ENCODE measurements at regions not wholly inside any gene's neighbourhood (a gene's known extent, or its start where the extent isn't known, plus 50 kb on each side); places are given as distances from the start of the nearest gene placed in this dataset.

GRCh38 chr7:116348346-116348745 is 138.0 kb downstream of the TES start:
- Histone ChIP-seq H2AFZ (ENCODE audit: low read depth, low read length, poor library complexity, severe bottlenecking) (no peak overlapping the region), H3K4me3 (replicated peaks in 1 of 2; ENCODE audit: low read depth in 1 of 2, low read length in 2 of 2) (no peak overlapping the region), H3K79me2 (ENCODE audit: insufficient read depth, low read length) (no peaks in the 10 kb centered on the region), H3K27ac (ENCODE audit: low read depth, low read length) (no peak overlapping the region), H4K20me1 (ENCODE audit: insufficient read depth) (no peaks in the 10 kb centered on the region), H3K27me3 (ENCODE audit: insufficient read depth, low read length) (no peaks in the 10 kb centered on the region), H3K9me2 (ENCODE audit: insufficient read depth) (no peaks in the 10 kb centered on the region), H3K9me3 (ENCODE audit: control insufficient read depth in 1 of 2, insufficient read depth in 1 of 2, low read depth in 1 of 2, low read length in 2 of 2) (peaks cover 0 to 10% of the 10 kb centered on the region in 2 experiments; a peak in 2 of 4 replicates), H3K36me3 (ENCODE audit: control insufficient read depth in 1 of 2, insufficient read depth in 2 of 2, low read length in 2 of 2) (peaks cover 0 to 5% of the 10 kb centered on the region in 2 experiments; a peak in 1 of 4 replicates), H3K9ac (ENCODE audit: low read length) (no peak overlapping the region), H3K4me2 (ENCODE audit: low read length) (no peak overlapping the region), H3K4me1 (ENCODE audit: control insufficient read depth in 1 of 2, insufficient read depth in 2 of 2, low read length in 2 of 2) (peaks cover 4 to 8% of the 10 kb centered on the region in 2 experiments)
- no peak for DNase-seq (ENCODE audit: low read depth, low spot score)
- CTCF ChIA-PET: no interaction called here
- no peak for TF ChIP-seq POLR2AphosphoS5 (IDR thresholded peaks at IDR 0.05; ENCODE audit: low read depth, low read length)
- RAD21 ChIA-PET (ENCODE audit: low non-redundant PET in 1 of 2, low total read pairs in 2 of 2, uncharacterized antibody in 2 of 2, unreplicated experiment in 2 of 2): no interaction called here
- BruUV-seq (replicated peaks): no TSS peak
- ATAC-seq: no peak
- POLR2A ChIA-PET: no interaction called here
- intact Hi-C loops (cut with micrococcal nuclease): no loop called here

GRCh38 chr7:116351966-116352365 is 141.6 kb downstream of the TES start:
- POLR2A ChIA-PET: no interaction called here

More at GRCh38 chr7:116351966-116352365, 141.6 kb downstream of the TES start:
- peaks cover 0 to 5% of the 10 kb centered on the region in 2 experiments; a peak in 1 of 4 replicates for H3K36me3 ChIP-seq (ENCODE audit: control insufficient read depth in 1 of 2, insufficient read depth in 2 of 2, low read length in 2 of 2)
- no peaks in the 10 kb centered on the region for H3K27me3 ChIP-seq (ENCODE audit: insufficient read depth, low read length)
- CTCF ChIA-PET: no interaction called here
- H3K27ac ChIP-seq (ENCODE audit: low read depth, low read length): peak overlapping the region; percentile 89; the same call in 1 of the 2 replicates
- no peaks in the 10 kb centered on the region for H3K79me2 ChIP-seq (ENCODE audit: insufficient read depth, low read length)
- DNase-seq (ENCODE audit: low read depth, low spot score) (no peak), ATAC-seq (no peak)
- H3K4me2 ChIP-seq (ENCODE audit: low read length): no peak overlapping the region
- H3K9ac ChIP-seq (ENCODE audit: low read length): no peak overlapping the region
- no peaks in the 10 kb centered on the region for H3K9me2 ChIP-seq (ENCODE audit: insufficient read depth)
- H3K4me1 ChIP-seq (ENCODE audit: control insufficient read depth in 1 of 2, insufficient read depth in 2 of 2, low read length in 2 of 2): peaks cover 37 to 44% of the 10 kb centered on the region in 2 experiments
- intact Hi-C loops (cut with micrococcal nuclease): loop anchor here (10.0 kb wide), 1 partner anchor 233 kb away; no protein-coding TSS in a partner anchor
- H3K4me3 ChIP-seq (replicated peaks in 1 of 2; ENCODE audit: low read depth in 1 of 2, low read length in 2 of 2): no peak overlapping the region
- H3K9me3 ChIP-seq (ENCODE audit: control insufficient read depth in 1 of 2, insufficient read depth in 1 of 2, low read depth in 1 of 2, low read length in 2 of 2): peaks cover 0 to 9% of the 10 kb centered on the region in 2 experiments; a peak in 2 of 4 replicates
- H4K20me1 ChIP-seq (ENCODE audit: insufficient read depth): no peaks in the 10 kb centered on the region
- BruUV-seq (replicated peaks): no TSS peak
- TF ChIP-seq POLR2A (IDR thresholded peaks at IDR 0.05; ENCODE audit: borderline replicate concordance, extremely low read depth, insufficient read depth, insufficient read length) (no peak), CTCF (IDR thresholded peaks at IDR 0.05 in 2 of 3, conservative IDR thresholded peaks at IDR 0.05 in 1 of 3; ENCODE audit: borderline replicate concordance in 1 of 3, insufficient read depth in 1 of 3, low read depth in 2 of 3, low read length in 2 of 3) (no peak), POLR2AphosphoS5 (IDR thresholded peaks at IDR 0.05; ENCODE audit: low read depth, low read length) (no peak), SIN3A (IDR thresholded peaks at IDR 0.05; ENCODE audit: low read depth) (no peak), EZH2 (IDR thresholded peaks at IDR 0.05) (no peak), RAD21 (IDR thresholded peaks at IDR 0.05; ENCODE audit: low read depth) (no peak), ZNF274 (IDR thresholded peaks at IDR 0.05; ENCODE audit: low read depth, low read length) (no peak), JUND (IDR thresholded peaks at IDR 0.05) (no peak), CEBPB (IDR thresholded peaks at IDR 0.05; ENCODE audit: low read depth) (no peak), EGR1 (IDR thresholded peaks at IDR 0.05; ENCODE audit: low read depth) (no peak), FOSL1 (IDR thresholded peaks at IDR 0.05; ENCODE audit: low read depth) (no peak), YY1 (IDR thresholded peaks at IDR 0.05; ENCODE audit: extremely low read depth, insufficient replicate concordance, low read depth, low read length) (no peak), ATF3 (IDR thresholded peaks at IDR 0.05) (no peak), CBX3 (IDR thresholded peaks at IDR 0.05; ENCODE audit: low read depth) (no peak), TCF7L2 (IDR thresholded peaks at IDR 0.05; ENCODE audit: borderline replicate concordance, extremely low read depth, insufficient read depth, insufficient read length) (no peak)
- RAD21 ChIA-PET (ENCODE audit: low non-redundant PET in 1 of 2, low total read pairs in 2 of 2, uncharacterized antibody in 2 of 2, unreplicated experiment in 2 of 2): no interaction called here
- H2AFZ ChIP-seq (ENCODE audit: low read depth, low read length, poor library complexity, severe bottlenecking): no peak overlapping the region

Measured in HCT116 (cell line).